Activated CD8-positive, alpha-beta memory T cell treated with anti-CD3 and anti-CD28 coated beads for 24 hours (primary cell): ENCODE measurements at regions not wholly inside any gene's neighbourhood (a gene's known extent, or its start where the extent isn't known, plus 50 kb on each side); places are given as distances from the start of the nearest gene placed in this dataset.
A peak's percentile ranks its signal among the peaks of the same experiment; 100 is the strongest.
"Not testable (repeated sequence)": the region's sequence is repeated elsewhere in the genome, so short reads cannot be mapped to it uniquely, and the experiment has no call there.

ENCODE experiments used
- DNase-seq: peaks from one replicate; pipeline ENCODE4 v3.0.0-alpha.2; 2020

GRCh38 chr6:167737205-167737830, 89.4 kb upstream of the AFDN start:
- no peak for DNase-seq

GRCh38 chr6:167738386-167738785, 88.3 kb upstream of the AFDN start:
- no peak for DNase-seq

- no peak for DNase-seq
Measured at GRCh38 chr6:167739721-167740475, 86.8 kb upstream of the AFDN start.

GRCh38 chr6:167742719-167743303, 83.9 kb upstream of the AFDN start:
- DNase-seq = no peak

GRCh38 chr6:167744681-167745669, 81.7 kb upstream of the AFDN start:
- DNase-seq = no peak

- no peak for DNase-seq
Measured at GRCh38 chr6:167745670-167746389, 80.9 kb upstream of the AFDN start.

- no peak for DNase-seq
Measured at GRCh38 chr6:167746390-167746907, 80.3 kb upstream of the AFDN start.

- DNase-seq = no peak
Measured at GRCh38 chr6:167746975-167747374, 79.7 kb upstream of the AFDN start.

- DNase-seq = no peak
Measured at GRCh38 chr6:167747645-167748044, 79.1 kb upstream of the AFDN start.

- peak; percentile 24 for DNase-seq
Measured at GRCh38 chr6:167748046-167748445, 78.7 kb upstream of the AFDN start.

- no peak for DNase-seq
Measured at GRCh38 chr6:167748458-167749379, 78.0 kb upstream of the AFDN start.

GRCh38 chr6:167750956-167751358, 75.8 kb upstream of the AFDN start:
- DNase-seq = no peak

GRCh38 chr6:167751579-167752115, 75.1 kb upstream of the AFDN start:
- DNase-seq = no peak

- DNase-seq = not testable (repeated sequence)
Measured at GRCh38 chr6:167753281-167753680, 73.4 kb upstream of the AFDN start.

GRCh38 chr6:167754691-167755090, 72.0 kb upstream of the AFDN start:
- no peak for DNase-seq

- no peak for DNase-seq
Measured at GRCh38 chr6:167755461-167755860, 71.2 kb upstream of the AFDN start.

GRCh38 chr6:167756597-167756996, 70.1 kb upstream of the AFDN start:
- DNase-seq = no peak

GRCh38 chr6:167757249-167757648, 69.5 kb upstream of the AFDN start:
- DNase-seq = no peak

- DNase-seq = no peak
Measured at GRCh38 chr6:167757821-167758220, 68.9 kb upstream of the AFDN start.

- DNase-seq = no peak
Measured at GRCh38 chr6:167758309-167759023, 68.2 kb upstream of the AFDN start.
